ENCODE measurements at regions not wholly inside any gene's neighbourhood (a gene's known extent, or its start where the extent isn't known, plus 50 kb on each side); places are given as distances from the start of the nearest gene placed in this dataset.

DNA sequence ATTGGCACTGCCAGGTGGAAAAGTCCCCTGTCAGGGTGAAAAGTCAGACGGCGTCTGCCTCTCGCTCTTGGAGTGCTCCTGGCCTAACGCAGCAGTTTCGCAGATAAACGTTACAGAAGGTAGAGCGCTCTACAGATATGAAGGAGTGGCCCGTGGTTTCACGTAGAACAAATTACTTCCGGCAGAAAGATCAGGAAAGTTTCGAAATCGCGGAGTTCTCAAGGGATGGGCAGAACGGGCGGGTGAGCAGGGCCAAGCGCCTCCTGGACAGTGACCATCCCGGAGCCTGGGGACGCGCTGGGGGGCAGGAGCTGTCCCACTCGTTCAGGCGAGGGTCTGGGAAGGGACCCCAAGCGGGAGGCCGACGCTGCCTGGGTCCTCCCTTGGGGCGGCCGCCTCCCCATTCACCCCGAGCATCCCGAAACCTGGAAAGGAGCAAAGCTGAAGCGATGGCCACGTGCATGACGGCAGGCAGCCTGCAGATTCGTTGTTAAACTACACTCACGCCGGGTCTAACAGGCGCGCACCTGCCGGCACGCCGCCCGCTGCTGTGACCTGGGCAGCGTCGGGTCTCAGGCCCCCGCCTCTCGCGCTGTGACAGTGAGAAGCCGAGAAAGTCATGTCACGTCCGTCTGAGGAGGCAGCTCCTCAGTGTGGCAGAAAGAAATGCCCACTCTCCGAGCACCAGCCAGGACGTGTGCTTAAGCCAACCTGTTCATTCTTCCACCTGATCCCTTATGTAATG lies 122.9 kb upstream of the SALL3 start:
- no peak for DNase-seq

DNA sequence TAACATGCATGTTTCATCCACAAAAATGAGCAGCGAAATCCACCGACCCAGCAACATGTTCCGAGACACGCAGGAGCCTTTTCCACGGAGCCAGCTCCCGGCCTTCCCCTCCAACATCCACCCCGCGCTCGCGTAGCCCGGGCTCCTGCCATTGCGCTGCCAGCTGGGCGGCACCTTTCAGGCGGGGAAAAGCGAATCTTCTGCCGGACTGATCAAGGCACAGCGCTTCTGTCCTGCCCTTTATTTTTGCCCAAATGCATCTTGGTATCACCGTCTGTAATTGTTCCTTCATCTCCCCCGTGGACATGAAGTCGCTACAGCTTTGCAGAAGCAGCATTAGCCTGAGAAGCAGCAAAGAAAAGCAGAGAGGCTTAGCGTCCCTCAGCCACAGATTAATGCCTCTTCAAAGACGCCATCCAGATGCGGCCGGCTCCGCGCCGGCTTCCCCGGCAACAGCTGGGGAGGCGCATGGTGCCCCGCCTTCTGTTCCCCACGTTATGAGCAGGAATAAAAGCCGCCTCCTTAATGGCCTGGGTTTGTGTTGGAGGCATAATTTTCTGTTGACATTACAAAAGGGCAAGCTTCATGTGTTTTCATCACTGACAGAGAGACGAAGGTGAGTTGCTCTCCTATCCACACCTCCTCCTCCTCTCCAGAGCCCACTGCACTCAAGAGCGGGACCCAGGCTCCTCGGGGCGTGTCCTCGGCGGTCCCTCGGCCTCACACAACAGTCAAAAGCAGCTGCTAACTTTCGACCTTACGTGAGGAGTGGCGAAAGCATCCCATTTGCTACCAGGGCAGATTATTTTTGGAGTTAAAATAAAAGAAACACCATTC lies 122.1 kb upstream of the SALL3 start:
- DNase-seq, result no peak

GRCh38 chr18:78859686-78860085 lies 119.9 kb upstream of the SALL3 start:
- no peak for DNase-seq

GRCh38 chr18:78860117-78860516 lies 119.5 kb upstream of the SALL3 start:
- no peak for DNase-seq

- no peak for DNase-seq
These were observed 118.5 kb upstream of the SALL3 start for GRCh38 chr18:78861116-78861515.

- no peak for DNase-seq
These were observed 117.9 kb upstream of the SALL3 start for GRCh38 chr18:78861706-78862105.

DNA sequence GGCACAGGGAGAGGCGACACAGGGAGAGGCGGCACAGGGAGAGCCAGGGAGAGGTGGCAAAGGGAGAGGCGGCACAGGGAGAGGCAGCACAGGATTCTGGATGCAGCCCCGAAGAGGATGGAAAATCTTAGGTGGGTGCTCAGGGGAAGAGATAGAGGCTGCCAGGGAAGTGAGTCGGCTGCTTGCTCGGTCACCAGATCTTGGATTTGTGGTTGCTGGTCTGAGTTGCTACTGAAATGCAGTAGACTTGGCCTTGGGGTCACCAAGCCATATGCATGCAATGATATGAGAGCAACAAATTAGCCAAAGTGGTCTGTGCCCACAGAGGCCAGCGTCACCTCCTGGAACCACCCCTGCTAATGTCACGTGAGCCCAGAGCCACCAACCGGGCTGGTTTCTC lies 117.2 kb upstream of the SALL3 start:
- no peak for DNase-seq

DNA sequence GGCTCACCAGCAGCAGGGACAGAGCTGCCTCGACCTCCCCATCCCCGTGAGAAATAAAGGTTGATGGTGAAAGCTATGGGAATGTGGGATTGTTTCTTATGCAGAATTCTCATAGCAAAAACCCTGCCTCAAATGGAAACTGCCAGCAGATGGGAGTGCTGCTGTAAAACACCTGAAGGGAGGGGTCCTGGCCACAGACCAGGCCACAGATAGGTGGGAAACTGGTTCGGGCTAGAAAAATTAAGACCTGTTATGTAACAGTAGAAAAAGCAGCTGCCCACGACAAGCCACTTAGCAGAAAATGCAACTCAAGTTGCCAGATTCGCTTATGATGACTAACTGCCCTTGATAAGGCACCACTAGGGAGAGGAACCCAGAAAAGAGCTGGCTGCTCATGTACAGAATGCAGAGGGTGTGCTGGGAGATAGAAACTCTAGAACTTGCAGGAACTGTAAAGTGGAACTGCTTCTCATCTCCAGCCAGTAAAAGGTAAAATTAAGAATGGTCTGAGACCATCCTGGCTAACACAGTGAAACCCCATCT lies 114.5 kb upstream of the SALL3 start:
- no peak for DNase-seq

GRCh38 chr18:78865771-78866310 lies 113.8 kb upstream of the SALL3 start:
- no peak for DNase-seq

GRCh38 chr18:78867131-78867530 lies 112.5 kb upstream of the SALL3 start:
- DNase-seq, result no peak

- DNase-seq, result no peak
These were observed 111.0 kb upstream of the SALL3 start for GRCh38 chr18:78868330-78869316.

DNA sequence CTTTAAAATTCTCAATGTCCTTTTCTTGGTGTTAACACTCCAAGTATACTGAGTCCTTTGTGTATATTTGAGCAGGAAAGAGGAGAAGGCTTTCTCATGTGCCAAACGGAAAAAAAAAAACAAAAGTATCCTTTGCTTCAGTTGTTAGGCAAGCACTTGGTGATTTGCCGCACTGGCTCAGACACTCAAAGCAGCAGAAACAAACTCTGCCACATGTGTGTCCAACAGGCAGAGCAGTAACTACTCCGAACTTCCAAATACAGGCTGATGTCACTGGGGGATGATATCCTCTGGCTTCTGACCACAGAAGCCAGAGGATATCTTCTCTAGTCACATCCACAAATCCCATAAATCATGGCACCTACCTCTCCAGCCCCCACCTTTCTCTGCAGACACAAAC lies 108.0 kb upstream of the SALL3 start:
- DNase-seq, result no peak

DNA sequence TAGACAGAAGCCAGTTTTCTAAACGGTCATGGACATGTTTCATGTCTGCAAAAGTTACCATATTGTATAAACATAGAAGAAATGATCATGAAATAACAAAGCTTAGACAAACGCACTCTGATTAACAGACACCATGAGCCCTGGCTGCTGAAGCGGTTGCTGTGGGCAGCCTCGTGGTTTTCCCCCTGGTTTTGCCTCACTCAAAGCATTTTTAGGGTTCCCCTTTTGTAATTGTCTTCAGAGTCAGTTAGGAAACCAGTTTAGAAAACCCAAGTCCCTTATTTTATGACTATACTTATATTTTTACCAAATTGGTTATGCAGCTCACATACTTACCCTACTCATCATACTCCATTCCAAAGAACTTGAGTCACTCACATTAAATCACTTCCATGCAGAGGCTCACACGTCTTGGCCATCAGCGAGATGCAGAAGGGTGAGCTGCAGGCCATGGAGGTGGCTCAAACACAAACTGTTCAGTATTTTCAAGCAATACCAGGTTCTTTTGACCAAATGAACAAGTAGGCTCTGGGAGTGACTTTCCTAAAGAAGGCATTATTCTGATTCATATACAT lies 105.6 kb upstream of the SALL3 start:
- no peak for DNase-seq

- DNase-seq, result peak; percentile 62
These were observed 104.4 kb upstream of the SALL3 start for GRCh38 chr18:78875016-78875777.

GRCh38 chr18:78875778-78876650 lies 103.6 kb upstream of the SALL3 start:
- DNase-seq, result no peak

DNA sequence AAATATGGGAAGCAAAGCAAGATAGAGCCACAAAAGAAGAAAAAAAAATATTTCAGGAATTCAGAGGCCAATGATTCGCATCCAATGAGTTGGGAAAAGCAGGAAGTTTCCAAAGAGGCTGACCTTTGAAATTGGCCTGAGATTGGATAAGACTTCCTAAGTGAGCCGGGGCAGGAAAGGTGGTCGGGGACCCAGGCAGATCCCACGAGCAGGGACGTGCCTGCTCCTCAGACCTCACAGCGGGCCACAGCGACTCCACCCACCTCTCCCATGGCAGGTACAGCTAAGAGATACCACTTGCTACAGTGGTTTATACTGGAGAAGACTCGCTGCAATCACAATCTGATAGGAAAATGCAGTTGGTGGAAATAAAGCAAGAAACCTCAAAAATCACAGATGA lies 102.8 kb upstream of the SALL3 start:
- no peak for DNase-seq

- no peak for DNase-seq
These were observed 101.3 kb upstream of the SALL3 start for GRCh38 chr18:78878335-78878734.

DNA sequence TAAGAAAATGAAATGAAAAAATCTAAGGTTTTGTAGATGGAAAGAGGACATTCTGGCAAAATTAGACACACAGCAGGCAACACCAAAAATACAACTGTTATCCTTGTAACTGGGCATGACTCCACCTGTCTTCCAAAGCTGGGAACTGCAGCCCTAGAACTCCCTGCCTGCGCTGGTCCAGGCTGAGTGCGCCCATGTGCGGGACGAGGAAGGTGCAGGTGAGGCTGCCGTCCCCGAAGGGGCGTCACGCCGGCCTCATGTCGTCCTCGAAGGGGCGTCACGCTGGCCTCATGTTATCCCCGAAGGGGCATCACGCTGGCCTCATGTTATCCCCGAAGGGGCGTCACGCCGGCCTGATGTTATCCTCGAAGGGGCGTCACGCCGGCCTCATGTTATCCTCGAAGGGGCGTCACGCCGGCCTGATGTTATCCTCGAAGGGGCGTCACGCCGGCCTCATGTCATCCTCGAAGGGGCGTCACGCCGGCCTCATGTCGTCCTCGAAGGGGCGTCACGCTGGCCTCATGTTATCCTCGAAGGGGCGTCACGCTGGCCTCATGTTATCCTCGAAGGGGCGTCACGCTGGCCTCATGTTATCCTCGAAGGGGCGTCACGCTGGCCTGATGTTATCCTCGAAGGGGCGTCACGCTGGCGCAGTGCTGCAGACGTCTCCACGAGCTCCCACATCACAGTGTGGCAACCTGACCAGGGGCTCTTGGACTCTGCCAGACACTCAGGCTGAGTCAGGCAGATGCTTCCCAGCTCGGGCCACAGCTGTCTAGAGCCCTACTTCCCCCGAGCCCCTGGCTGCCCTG lies 100.3 kb upstream of the SALL3 start:
- peak; percentile 48 for DNase-seq

DNA sequence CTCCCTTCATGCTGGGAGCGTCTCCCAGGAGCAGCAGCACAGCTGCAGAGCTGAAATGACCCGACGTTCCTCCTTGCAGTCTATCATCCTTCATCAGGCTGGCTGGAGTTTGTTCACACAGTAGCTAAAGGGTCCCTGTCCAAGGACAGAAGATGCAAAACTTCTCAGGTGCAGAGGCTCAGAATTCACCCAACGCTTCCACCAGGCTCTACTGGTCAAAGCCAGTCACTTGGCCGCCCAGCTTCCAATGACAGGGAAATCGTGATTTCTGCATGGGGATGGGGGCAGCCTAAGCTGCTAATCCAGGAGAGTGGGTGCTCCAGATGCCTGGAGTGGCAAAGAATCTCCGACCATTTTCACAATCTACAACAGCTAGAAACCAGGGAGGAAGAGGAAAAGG lies 97.0 kb upstream of the SALL3 start:
- DNase-seq, result no peak
